ENCODE measurements at regions not wholly inside any gene's neighbourhood (a gene's known extent, or its start where the extent isn't known, plus 50 kb on each side); places are given as distances from the start of the nearest gene placed in this dataset.

DNA sequence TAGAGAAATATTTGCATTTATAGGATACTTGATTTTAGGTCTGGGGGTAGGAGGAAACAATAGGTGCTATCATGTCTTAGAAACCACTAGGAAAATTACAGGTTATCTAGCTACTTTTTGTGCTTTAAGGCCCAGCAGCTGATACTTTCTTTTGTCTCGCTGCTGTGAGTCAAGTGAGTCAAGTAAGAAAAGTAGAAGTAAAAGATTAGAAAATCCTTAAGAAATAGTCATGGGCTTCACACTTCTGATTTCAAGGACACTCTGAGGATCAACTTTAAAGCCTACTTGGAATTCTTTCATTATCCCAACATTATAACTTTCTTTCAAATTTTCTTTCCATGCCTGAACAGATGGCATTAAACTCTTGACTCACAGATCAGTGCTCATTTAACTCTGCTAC lies 95.2 kb upstream of the RBMS3 start:
- FAIRE-seq: no peak
- no peak overlapping the region for H3K27ac ChIP-seq (ENCODE audit: control insufficient read depth, insufficient read depth)
- no peaks in the 10 kb centered on the region for H3K79me2 ChIP-seq (ENCODE audit: control insufficient read depth, insufficient read depth, low read length)
- ChIA-PET RAD21 (ENCODE audit: unreplicated experiment) (no interaction called here), CTCF (no interaction called here), POLR2A (no interaction called here), SMC1A (ENCODE audit: uncharacterized antibody, unreplicated experiment) (interaction anchor here (0.6 to 1.4 kb wide), 2 partner anchors 49 to 61 kb away, joined by 3 read pairs; no protein-coding TSS in a partner anchor)
- TF ChIP-seq SMAD1 (IDR thresholded peaks at IDR 0.05; ENCODE audit: low read depth, partially characterized antibody) (no peak), BCL3 (IDR thresholded peaks at IDR 0.05; ENCODE audit: borderline replicate concordance, insufficient read depth, low read depth, low read length, poor library complexity, severe bottlenecking) (no peak), SMAD5 (IDR thresholded peaks at IDR 0.05; ENCODE audit: low read depth) (no peak), KLF5 (IDR thresholded peaks at IDR 0.05; ENCODE audit: partially characterized antibody) (no peak), POLR2AphosphoS2 (IDR thresholded peaks at IDR 0.05; ENCODE audit: low read depth, low read length) (no peak), NRF1 (conservative IDR thresholded peaks at IDR 0.05; ENCODE audit: low read depth, low read length) (no peak)
- H4K20me1 ChIP-seq (ENCODE audit: control insufficient read depth, insufficient read depth): no peaks in the 10 kb centered on the region
- H3K9ac ChIP-seq (ENCODE audit: control insufficient read depth, insufficient read depth, low read length): no peak overlapping the region
- no TSS peak for BruUV-seq (replicated peaks)
- H3K4me2 ChIP-seq (ENCODE audit: control insufficient read depth, insufficient read depth): no peak overlapping the region
- no peaks in the 10 kb centered on the region for H3K36me3 ChIP-seq (ENCODE audit: control insufficient read depth in 2 of 2, insufficient read depth in 2 of 2, low read length in 1 of 2)
- 0% methylated on average over 1 of the region's 1 CpG for WGBS (ENCODE audit: insufficient coverage, insufficient replicate concordance, low lambda C conversion rate, missing lambda C conversion rate)
- no peak for DNase-seq (ENCODE audit: low read depth, low spot score)
- no peaks in the 10 kb centered on the region for H3K4me1 ChIP-seq (ENCODE audit: control insufficient read depth, insufficient read depth, low read length)
- no peaks in the 10 kb centered on the region for H3K9me3 ChIP-seq (replicated peaks; ENCODE audit: control insufficient read depth, insufficient read depth, low read length)
- H3K27me3 ChIP-seq (replicated peaks in 1 of 2; ENCODE audit: control insufficient read depth in 2 of 2, insufficient read depth in 2 of 2, low read length in 1 of 2): no peaks in the 10 kb centered on the region
- no peak overlapping the region for H3K4me3 ChIP-seq
- in situ Hi-C loops (cut with MboI) (no loop called here), intact Hi-C loops (cut with micrococcal nuclease; ENCODE audit: unreplicated experiment) (no loop called here)
- no peak for ATAC-seq
- no peak overlapping the region for H2AFZ ChIP-seq (ENCODE audit: control insufficient read depth, low read depth, low read length)

DNA sequence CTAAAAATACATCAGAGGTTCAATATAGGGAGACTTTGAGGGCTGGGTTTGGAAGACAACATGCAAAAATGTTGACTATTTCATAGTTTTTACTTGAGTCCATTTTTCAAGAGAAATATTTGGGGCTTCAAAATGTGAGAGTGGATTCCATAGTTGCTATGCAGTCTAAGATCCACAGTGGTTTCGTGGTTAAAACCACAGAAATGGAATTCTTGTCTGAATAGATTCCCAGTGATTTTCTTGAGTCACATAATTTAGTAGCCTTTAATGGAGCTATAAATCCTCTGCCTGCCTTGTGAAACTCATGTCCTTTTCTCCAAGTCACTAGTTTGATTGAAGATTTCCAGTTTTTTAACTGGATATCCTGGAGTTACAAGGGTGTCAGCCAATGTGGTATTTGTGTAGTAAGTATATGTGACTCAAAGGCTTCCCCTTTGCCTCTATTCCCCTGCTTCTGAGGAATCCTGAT lies 94.7 kb upstream of the RBMS3 start:
- FAIRE-seq: no peak

More for the DNA sequence above, 94.7 kb upstream of the RBMS3 start:
- intact Hi-C loops (cut with micrococcal nuclease; ENCODE audit: unreplicated experiment): no loop called here
- Histone ChIP-seq H3K4me3 (no peak overlapping the region), H3K9ac (ENCODE audit: control insufficient read depth, insufficient read depth, low read length) (no peak overlapping the region), H3K27ac (ENCODE audit: control insufficient read depth, insufficient read depth) (no peak overlapping the region), H3K4me2 (ENCODE audit: control insufficient read depth, insufficient read depth) (no peak overlapping the region), H3K27me3 (replicated peaks in 1 of 2; ENCODE audit: control insufficient read depth in 2 of 2, insufficient read depth in 2 of 2, low read length in 1 of 2) (no peaks in the 10 kb centered on the region), H2AFZ (ENCODE audit: control insufficient read depth, low read depth, low read length) (no peak overlapping the region), H3K79me2 (ENCODE audit: control insufficient read depth, insufficient read depth, low read length) (no peaks in the 10 kb centered on the region), H3K36me3 (ENCODE audit: control insufficient read depth in 2 of 2, insufficient read depth in 2 of 2, low read length in 1 of 2) (no peaks in the 10 kb centered on the region), H4K20me1 (ENCODE audit: control insufficient read depth, insufficient read depth) (no peaks in the 10 kb centered on the region), H3K4me1 (ENCODE audit: control insufficient read depth, insufficient read depth, low read length) (no peaks in the 10 kb centered on the region), H3K9me3 (replicated peaks; ENCODE audit: control insufficient read depth, insufficient read depth, low read length) (no peaks in the 10 kb centered on the region)
- in situ Hi-C loops (cut with MboI): no loop called here
- SMC1A ChIA-PET (ENCODE audit: uncharacterized antibody, unreplicated experiment): interaction anchor here (0.8 to 1.4 kb wide), 2 partner anchors 26 to 49 kb away, joined by 3 read pairs; no protein-coding TSS in a partner anchor
- no peak for DNase-seq (ENCODE audit: low read depth, low spot score)
- ATAC-seq: no peak
- BruUV-seq (replicated peaks): no TSS peak
- POLR2A ChIA-PET: no interaction called here
- RAD21 ChIA-PET (ENCODE audit: unreplicated experiment): no interaction called here
- CTCF ChIA-PET: no interaction called here
- WGBS (ENCODE audit: insufficient coverage, insufficient replicate concordance, low lambda C conversion rate, missing lambda C conversion rate): 0% methylated on average over 1 of the region's 1 CpG
- TF ChIP-seq, protein P1, sequence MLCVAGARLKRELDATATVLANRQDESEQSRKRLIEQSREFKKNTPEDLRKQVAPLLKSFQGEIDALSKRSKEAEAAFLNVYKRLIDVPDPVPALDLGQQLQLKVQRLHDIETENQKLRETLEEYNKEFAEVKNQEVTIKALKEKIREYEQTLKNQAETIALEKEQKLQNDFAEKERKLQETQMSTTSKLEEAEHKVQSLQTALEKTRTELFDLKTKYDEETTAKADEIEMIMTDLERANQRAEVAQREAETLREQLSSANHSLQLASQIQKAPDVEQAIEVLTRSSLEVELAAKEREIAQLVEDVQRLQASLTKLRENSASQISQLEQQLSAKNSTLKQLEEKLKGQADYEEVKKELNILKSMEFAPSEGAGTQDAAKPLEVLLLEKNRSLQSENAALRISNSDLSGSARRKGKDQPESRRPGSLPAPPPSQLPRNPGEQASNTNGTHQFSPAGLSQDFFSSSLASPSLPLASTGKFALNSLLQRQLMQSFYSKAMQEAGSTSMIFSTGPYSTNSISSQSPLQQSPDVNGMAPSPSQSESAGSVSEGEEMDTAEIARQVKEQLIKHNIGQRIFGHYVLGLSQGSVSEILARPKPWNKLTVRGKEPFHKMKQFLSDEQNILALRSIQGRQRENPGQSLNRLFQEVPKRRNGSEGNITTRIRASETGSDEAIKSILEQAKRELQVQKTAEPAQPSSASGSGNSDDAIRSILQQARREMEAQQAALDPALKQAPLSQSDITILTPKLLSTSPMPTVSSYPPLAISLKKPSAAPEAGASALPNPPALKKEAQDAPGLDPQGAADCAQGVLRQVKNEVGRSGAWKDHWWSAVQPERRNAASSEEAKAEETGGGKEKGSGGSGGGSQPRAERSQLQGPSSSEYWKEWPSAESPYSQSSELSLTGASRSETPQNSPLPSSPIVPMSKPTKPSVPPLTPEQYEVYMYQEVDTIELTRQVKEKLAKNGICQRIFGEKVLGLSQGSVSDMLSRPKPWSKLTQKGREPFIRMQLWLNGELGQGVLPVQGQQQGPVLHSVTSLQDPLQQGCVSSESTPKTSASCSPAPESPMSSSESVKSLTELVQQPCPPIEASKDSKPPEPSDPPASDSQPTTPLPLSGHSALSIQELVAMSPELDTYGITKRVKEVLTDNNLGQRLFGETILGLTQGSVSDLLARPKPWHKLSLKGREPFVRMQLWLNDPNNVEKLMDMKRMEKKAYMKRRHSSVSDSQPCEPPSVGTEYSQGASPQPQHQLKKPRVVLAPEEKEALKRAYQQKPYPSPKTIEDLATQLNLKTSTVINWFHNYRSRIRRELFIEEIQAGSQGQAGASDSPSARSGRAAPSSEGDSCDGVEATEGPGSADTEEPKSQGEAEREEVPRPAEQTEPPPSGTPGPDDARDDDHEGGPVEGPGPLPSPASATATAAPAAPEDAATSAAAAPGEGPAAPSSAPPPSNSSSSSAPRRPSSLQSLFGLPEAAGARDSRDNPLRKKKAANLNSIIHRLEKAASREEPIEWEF (IDR thresholded peaks at IDR 0.05; ENCODE audit: insufficient replicate concordance, low read depth, low read length): no peak
- TF ChIP-seq, protein P2, sequence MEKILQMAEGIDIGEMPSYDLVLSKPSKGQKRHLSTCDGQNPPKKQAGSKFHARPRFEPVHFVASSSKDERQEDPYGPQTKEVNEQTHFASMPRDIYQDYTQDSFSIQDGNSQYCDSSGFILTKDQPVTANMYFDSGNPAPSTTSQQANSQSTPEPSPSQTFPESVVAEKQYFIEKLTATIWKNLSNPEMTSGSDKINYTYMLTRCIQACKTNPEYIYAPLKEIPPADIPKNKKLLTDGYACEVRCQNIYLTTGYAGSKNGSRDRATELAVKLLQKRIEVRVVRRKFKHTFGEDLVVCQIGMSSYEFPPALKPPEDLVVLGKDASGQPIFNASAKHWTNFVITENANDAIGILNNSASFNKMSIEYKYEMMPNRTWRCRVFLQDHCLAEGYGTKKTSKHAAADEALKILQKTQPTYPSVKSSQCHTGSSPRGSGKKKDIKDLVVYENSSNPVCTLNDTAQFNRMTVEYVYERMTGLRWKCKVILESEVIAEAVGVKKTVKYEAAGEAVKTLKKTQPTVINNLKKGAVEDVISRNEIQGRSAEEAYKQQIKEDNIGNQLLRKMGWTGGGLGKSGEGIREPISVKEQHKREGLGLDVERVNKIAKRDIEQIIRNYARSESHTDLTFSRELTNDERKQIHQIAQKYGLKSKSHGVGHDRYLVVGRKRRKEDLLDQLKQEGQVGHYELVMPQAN (conservative IDR thresholded peaks at IDR 0.05): no peak

Measured in GM12878 (cell line).